Stimulated activated CD8-positive, alpha-beta memory T cell treated with anti-CD3 and anti-CD28 coated beads, Interleukin-2, amount 100 ng/mL, for 1 hour (primary cell): ENCODE measurements at regions not wholly inside any gene's neighbourhood (a gene's known extent, or its start where the extent isn't known, plus 50 kb on each side); places are given as distances from the start of the nearest gene placed in this dataset.
"Not testable (repeated sequence)": the region's sequence is repeated elsewhere in the genome, so short reads cannot be mapped to it uniquely, and the experiment has no call there.

Experiments used
- DNase-seq, 2 donors: peaks; one replicate each; pipeline ENCODE4 v3.0.0-alpha.2; 2020; ENCODE audit warnings: low read depth in 2 of 2

- DNase-seq: not testable (repeated sequence)
These were observed 760.0 kb downstream of the KCNT2 start for GRCh38 chr1:195847957-195848875.

- DNase-seq: no peak
These were observed 776.5 kb downstream of the KCNT2 start for GRCh38 chr1:195831789-195832188.

- no peak for DNase-seq
These were observed 779.9 kb downstream of the KCNT2 start for GRCh38 chr1:195828325-195828724.

- DNase-seq: no peak
These were observed 787.3 kb downstream of the KCNT2 start for GRCh38 chr1:195820925-195821324.

GRCh38 chr1:195806060-195806459 lies 802.2 kb downstream of the KCNT2 start:
- no peak for DNase-seq

- no peak for DNase-seq
These were observed 803.7 kb downstream of the KCNT2 start for GRCh38 chr1:195804547-195804946.

- no peak for DNase-seq
These were observed 809.2 kb downstream of the KCNT2 start for GRCh38 chr1:195799016-195799415.

GRCh38 chr1:195794225-195794624 lies 814.0 kb downstream of the KCNT2 start:
- DNase-seq: no peak

GRCh38 chr1:195791796-195792195 lies 816.4 kb downstream of the KCNT2 start:
- no peak for DNase-seq

GRCh38 chr1:195790514-195791168 lies 817.6 kb downstream of the KCNT2 start:
- no peak for DNase-seq

- DNase-seq: no peak
These were observed 818.9 kb downstream of the KCNT2 start for GRCh38 chr1:195789321-195789720.

- no peak for DNase-seq
These were observed 819.5 kb downstream of the KCNT2 start for GRCh38 chr1:195788721-195789120.

GRCh38 chr1:195785830-195786229 lies 822.4 kb downstream of the KCNT2 start:
- no peak for DNase-seq

- no peak for DNase-seq
These were observed 834.3 kb downstream of the KCNT2 start for GRCh38 chr1:195773931-195774330.

- no peak for DNase-seq
These were observed 838.8 kb downstream of the KCNT2 start for GRCh38 chr1:195769461-195769860.

- no peak for DNase-seq
These were observed 839.3 kb downstream of the KCNT2 start for GRCh38 chr1:195768936-195769335.

GRCh38 chr1:195768377-195768776 lies 839.9 kb downstream of the KCNT2 start:
- DNase-seq: no peak

GRCh38 chr1:195766709-195767108 lies 841.5 kb downstream of the KCNT2 start:
- no peak for DNase-seq

- no peak for DNase-seq
These were observed 843.1 kb downstream of the KCNT2 start for GRCh38 chr1:195765099-195765498.

GRCh38 chr1:195763907-195764374 lies 844.3 kb downstream of the KCNT2 start:
- DNase-seq: no peak

GRCh38 chr1:195763146-195763906 lies 844.9 kb downstream of the KCNT2 start:
- no peak for DNase-seq

GRCh38 chr1:195761104-195761503 lies 847.1 kb downstream of the KCNT2 start:
- no peak for DNase-seq
